ENCODE measurements at regions not wholly inside any gene's neighbourhood (a gene's known extent, or its start where the extent isn't known, plus 50 kb on each side); places are given as distances from the start of the nearest gene placed in this dataset.
A peak's percentile ranks its signal among the peaks of the same experiment; 100 is the strongest.

DNA sequence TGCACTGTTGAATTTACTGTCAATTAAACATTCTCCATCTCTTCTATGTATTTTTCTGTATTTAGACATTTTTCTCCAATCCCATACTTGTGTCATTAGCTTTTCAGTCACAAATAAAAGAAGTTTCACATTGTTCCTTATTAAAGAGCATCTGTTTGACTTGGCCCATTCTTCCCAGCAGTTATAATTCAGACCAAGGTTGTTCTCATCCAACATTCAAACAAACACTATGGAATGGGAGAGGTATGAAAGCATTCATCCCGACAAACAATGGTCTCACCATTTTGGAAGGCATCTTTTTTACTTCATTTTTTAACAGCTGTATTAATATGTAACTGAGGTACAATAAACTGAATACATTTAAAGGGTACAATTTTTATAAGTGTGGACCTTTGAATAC is 208.8 kb upstream of the MAF start:
- DNase-seq, result no peak

DNA sequence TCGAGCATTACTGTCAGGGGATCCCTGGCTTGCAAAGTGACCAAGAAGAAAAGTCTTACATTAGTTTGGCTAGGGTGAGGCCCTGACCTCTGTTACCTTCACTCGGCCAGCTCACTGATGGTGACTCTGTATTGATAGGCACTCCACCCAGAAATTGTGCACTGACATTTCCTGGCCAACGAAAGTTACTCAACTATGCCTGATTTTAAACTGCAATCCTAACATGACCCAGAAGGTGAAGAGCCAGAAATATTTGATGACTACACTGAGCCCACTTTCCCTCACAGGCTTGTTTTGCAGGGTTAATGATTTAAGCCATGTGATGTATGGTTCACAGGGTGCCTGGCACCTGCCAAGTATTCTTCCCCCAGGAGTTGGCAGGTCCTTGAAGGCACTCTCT is 208.2 kb upstream of the MAF start:
- no peak for DNase-seq

DNA sequence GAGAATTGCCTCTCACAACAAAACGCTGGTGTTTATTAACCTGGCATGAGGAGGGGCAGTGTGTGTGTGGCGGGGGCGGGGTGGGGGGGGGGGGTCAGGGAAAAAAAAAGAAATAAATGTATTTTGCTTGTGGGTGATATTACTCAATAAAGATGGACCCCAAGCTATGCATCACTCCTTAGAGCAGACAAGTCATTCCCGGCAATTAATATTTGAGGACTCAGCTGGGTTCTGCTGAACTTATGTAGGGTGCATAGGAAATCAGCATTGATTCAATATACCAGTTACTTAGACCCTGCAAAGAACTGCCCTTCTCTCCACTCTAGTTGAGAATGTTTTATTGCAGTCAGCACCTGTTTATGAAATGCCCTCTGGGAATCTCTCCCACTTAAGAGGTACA is 206.2 kb upstream of the MAF start:
- DNase-seq, result no peak

DNA sequence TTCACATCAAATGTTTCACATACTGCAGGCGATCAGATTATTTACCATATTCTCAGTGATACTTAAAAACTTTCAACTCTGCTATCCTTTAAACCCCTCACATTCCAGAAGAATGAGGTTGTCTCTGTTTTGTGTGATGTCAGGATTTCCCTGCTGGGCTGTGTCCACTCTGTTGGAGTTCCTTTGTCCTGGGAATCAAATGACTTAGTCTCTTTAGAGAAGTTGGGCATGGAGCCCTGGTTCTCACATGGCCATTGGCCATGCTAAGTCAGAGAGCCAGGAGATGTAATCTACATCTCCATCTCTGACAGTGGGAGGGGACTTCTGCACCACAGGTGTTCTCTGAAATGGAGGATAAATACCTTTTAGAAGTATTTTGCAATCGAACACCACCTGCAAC is 205.1 kb upstream of the MAF start:
- DNase-seq, result no peak

DNA sequence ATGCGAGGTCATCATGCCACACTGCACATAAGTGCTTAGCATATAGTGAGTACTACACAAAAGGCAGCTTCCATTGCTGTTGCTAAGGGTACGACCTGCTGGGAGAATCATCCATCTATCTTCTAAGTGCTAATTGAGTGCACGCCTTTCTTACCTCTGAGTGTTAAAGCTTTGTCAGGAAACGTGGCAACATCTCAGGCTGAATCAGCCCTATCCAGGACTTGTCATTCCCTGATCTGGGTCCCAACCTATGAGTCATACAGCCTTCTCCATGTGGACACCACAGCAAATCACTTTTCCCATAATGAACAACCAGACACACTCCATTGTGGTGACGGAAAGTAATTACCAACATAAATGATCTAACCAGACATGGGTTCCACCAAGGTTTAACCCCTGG is 201.1 kb upstream of the MAF start:
- DNase-seq, result no peak

DNA sequence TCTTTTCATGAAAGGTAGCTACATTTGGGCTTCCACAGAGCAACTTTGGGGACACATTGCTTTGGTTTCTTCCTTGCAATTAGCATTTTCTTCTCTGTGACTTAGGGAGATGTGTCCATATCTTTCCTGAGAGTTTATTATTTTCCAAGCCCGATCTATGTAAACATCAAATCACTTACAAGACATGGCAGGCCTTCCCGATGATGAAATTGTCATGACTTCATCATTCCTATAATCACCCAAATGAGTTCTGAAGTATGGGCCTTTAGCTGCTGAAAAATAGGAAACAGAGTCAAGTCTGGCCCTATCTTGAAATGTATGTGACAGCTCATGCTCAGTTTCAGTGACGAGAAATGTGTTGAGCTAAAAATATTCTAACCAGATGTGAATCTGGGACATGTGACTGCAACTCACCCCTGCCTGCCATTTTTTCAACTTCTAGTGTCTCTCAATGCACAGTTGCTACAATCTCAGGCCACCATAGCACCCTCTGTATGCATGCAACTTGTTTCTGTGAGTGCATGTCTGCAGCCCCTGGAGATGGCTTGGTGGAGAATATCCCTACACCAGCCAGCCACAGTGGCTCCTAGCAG is 199.6 kb upstream of the MAF start:
- DNase-seq, result no peak

DNA sequence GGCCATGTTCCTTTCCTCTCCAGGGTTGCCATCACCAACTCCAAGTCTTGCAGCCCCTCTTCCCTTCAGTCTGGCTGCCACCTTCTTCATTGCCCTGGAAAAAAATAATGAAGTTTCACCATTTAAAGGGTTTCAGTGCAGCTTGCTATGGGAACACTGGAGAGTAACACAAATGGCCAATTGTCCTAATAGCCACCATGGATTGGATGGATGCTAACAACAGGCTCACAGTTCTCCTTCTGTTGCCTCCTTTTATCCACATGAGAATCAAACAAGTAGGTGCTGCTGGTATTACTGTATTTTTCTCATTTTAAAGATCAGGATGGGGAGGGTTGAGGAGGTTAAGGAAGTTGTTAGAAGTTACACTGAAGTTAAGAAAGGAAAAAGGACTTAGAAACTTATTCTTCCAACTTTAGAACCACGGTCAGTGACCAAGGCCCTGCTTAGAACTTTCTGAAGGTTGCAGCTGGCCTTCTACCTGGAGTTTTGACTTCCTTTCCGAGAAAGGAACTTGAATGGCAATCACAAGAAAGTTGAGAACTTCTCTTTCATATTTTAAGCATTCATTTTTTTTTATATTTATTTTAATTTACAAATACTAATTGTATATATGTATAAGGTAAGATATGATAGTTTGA is 198.0 kb upstream of the MAF start:
- no peak for DNase-seq

DNA sequence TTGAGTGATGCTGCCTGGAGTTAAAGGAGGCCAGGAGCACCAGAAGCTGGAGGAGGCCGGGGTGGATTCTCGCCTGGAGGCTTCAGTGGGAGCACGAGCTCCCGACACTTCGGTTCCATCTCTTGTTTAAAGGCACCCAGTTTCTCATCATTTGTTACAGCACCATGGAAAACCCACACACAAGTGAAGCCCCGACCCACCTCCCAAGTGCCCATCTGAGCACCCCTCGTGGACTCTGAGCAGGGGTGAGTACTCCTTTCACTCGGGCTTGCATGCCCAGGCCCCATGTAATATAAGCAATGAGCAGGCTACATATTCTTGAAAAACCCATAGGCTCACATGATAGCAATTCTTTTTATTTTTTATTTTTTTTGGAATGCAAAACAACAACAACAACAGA is 196.9 kb upstream of the MAF start:
- DNase-seq, result no peak

DNA sequence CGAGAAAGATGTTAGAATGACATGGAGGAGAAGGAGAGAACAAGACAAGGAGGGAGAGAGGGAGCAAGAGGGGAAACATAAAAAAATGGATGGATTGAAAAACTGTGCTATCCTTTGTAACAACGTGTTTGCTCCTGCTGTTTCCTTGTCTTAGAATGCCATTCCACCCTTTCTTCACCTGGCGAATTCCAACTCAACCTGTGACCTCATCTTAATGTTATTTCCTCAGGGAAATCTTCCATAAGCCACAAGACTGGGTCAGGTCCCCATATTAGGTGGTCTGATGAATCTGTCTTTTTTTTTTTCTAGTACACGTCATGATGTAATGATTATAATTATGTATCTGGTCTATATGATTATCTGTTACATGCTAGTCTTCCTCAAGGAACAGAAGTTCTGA is 195.0 kb upstream of the MAF start:
- no peak for DNase-seq

DNA sequence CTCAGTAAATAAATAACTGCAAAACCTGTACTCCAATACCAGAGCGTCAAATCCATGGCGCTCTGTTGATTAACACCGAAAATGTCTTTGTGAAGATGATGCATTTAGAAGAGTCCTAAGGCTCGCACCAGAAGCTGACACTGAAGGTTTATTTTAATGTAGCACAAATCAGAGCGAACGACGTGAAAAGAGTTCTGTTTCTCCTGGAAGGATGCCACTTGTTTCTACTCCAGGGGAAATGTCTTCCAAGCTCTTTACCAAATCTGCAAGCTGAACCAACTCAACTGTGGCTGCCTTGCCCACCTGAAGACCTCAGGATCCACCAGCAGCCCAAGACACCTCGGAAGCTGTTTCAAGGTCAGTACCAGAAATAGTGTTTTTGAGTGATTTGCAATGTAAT is 194.4 kb upstream of the MAF start:
- no peak for DNase-seq

DNA sequence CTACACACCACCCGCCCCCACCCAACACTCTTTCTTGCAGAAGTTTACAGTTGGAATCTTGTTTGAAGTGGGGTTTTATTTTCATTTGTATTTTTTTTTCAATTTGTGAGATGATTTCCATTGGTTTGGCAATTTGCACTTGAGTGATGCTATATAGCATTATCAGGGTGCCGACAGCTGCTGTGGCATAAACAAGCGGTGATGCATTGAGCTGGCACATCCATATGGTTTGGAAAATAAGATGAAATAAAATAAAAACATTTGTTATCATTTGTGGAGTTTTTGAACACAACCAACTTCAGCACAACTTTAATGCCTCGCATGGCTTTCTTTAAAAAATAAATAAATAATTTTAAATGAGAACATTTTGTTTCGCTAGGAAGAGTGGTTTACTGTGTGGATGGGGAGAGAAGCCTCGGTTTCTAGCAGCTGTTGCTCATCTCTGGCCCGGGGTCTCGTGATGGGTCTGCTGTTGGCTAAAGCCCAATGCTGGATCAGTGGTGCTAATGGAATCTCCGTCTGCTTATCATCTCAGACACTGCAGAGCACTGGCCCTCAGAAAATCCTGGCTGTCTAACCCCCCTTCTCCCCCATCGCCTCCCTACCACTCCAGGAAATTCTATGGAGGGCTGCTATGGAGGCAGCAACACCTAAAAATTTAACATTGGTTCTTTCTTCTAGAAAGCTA is 192.3 kb upstream of the MAF start:
- no peak for DNase-seq

DNA sequence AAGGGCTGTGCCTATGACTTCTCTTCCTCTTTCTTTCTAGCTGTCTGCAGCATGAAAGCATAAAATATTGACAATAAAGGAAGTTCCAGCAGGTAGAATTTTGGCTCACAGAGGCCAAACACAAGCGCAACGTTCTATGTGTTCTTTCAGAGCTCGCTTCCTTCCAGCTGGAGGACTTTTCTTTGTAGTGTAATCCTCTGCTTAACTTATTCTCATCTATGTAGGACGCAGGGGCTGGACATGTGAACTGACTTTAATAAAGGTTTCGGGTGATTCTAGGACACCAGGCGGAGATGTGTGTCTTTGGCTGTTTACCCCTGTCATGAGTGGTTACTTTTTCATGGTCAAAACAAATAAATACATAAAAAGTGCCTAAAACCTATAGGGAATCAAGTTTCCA is 191.5 kb upstream of the MAF start:
- DNase-seq, result no peak

DNA sequence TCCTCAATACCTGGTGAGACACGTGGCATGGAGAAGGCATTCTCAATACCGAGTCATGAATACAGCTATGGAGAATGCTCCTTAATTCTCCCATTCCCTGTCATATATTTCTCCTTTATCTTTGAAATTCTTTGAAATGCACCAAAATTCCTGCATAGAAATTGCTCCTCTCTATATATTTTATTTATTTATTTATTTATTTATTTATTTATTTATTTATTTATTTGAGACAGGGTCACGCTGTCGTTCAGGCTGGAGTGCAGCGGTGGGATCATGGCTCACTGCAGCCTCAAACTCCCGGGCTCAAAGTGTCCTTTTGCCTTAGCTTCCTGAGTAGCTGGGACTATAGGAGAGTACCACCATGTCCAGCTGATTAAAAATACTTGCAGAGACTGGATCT is 190.3 kb upstream of the MAF start:
- DNase-seq, result no peak

DNA sequence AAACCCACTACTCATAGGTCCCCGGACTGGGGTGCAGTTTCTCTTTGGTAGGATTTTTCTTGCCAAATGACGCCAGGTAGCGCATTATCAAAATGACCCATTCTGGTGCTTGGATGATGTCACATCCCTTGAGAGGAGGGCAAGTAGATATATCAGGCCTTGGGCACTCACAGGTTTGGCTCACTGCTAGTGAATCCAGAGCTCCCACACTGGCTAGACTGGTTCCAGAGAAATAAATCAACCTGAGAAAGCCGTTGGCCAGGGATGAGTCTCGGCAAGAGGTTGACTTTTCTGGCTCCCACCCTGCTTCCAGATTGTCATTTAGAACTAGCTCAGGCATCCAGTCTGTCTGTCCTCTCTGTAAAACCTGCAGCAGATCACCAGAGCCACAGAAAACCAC is 188.4 kb upstream of the MAF start:
- no peak for DNase-seq

DNA sequence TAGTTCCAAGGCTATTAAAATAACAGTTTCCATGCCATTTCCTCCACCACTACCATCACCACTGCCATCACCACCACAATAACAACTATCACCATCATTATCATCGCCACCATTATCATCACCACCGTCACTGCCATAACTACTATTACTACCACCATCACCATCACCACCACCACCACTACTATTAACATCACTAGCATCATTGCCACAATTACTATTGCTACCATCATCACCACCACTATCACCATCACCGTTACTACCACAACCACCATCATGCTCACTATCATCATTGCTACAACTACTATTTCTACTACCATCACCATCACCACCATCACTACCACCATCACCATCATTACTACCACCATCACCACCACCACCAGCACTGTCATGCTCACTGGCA is 185.9 kb upstream of the MAF start:
- DNase-seq, result no peak

DNA sequence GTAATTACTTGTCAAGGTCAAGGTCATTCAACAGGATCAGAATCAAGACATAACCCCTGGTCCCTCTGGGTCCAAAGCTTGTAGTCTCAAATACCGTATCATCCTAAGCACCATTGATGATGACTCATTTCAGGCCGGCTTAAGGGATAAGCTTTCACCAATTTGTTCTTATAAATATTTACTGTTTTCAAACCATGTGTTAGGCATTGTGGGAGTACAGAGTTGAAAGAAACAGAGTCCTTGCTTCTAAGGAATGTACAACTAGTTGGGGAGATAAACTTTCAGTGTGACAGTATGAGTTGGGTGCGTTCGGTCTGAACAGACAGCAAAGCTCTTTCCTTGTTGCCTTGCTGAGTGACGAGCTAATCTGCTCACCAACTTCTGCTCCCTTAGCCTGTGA is 183.5 kb upstream of the MAF start:
- no peak for DNase-seq

DNA sequence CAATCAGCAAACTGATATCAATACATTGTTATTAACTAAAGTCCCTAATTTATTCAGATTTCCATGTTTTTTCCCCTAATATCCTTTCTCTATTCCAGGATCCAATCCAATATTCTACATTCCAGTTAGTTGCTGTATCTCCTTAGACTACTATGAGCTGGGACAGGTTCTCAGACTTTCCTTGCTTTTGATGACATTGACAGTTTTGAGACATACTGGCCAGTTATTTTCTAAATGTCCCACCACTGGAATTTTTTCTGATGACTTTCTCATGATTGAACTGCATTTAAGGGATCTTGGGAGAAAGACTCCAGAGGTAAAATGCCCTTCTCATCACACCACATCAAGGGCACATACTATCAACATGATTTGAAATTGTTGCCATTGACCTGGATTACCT is 177.1 kb upstream of the MAF start:
- no peak for DNase-seq

DNA sequence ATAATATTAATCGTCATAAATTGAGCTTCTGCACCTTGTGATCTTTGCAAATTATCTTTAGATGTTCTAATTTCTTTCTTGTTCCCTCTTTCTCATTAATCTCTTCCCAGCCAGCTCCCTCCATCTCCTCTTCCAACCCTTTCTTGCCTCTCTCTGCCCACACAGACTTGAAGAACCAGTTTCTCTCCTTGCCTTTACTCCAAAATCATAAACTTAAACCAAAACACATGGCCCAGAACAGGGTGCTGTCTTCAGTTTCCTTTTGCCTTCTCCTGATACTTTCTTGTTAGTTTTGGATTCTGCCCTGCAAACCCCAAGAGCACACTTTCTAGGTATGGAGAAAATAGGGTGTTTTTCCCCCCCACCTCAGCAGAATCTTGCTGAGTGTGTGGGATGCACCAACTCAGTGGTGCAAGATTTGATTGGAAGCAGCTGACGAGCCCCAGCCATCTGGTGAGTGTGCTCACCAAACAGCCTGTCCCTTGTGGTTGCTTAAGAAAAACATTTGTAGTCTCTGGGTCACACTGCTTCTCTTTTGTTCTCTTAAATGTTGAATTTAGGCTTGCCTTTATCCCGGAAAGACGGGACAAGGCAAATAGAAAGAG is 175.8 kb upstream of the MAF start:
- no peak for DNase-seq

DNA sequence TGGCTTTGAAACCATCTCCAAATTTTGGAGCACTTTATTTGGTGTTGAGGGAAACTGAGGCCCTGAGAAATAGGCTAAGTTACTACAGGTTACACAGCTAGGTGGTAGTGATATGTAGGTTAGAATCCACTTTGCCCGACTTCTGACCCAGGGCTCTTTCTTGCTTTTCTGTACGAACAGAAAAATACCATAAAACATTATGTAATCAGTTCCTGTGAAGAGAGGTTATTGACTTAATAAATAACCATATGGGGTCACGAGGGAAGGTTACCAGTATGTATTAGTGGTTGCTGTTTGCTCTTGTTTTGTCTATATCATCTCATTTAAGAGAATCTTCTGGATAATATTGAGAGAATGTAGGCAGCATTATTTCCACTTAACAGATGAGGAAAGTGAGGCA is 172.2 kb upstream of the MAF start:
- DNase-seq, result no peak

DNA sequence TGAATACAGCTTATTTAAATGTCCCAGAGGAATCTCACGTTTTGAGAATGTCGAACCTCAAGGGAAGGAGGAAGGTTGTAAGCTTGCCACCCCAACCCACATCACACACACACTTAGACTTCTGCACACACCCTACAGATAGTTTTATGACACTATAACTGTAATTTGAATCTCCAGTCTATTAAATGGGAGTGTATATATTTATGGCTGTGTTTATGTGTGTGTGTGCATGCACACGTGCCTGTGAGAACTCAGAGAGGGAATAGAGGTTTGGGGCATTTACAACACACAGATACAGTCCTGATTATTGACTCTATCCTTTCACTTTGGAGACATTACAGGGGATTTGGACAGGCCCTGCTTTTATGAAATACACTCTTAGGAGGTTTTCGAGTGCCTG is 171.5 kb upstream of the MAF start:
- DNase-seq, result no peak

DNA sequence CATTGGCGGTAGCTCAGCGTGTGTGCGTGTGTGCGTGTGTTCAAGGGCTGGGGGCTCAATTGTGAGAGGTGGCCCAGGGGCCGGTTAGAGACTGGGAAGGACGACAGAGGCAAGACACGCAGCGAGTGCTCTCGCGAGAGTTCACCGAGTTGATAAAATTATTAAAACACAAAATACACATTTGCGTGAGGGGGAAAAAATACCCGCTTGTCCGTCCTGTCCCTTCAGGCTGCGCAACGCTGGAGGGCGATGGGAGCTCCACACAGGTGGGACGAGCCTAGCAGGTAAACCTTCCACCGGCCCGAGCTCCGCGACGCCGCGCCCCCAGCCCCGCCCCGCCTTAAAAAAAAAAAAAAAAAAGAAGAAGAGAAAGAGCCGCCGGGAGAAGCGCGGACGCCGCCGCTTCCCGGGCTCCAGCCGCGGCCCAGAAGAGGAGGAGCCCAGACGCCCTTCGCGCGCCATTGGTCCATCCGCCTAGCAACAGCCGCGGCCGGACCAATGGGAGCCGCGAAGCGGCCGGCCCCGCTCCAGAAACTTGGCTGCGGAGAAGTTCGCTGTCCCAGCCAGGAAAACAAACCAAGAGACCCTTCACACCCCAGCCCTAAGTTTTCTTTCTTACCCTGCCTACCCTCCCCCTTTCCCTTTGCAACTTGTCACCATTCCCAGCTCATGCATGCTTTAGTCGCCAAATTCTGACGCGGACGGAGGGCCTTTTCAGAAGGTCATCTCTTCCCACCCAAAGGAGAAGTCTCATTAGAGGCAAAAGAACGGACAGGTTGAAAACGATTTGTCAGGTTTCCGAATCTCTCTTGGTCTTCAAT is 169.9 kb upstream of the MAF start:
- peak; percentile 60 for DNase-seq

DNA sequence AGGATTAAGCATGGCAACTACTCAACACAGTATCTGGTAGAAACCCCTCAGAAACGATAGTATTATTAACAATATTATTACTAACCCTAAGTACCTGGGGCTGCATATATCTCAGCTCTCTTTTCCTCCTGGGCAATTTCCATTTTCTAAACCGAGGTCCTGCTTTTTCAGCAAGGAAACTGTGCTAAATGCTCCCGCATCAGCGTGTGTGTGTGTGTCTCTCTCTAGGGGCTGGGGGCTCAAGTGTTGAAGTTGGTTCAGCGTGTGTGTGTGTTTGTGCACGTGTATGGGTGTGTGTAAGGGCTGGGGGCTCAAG is 169.3 kb upstream of the MAF start:
- no peak for DNase-seq

DNA sequence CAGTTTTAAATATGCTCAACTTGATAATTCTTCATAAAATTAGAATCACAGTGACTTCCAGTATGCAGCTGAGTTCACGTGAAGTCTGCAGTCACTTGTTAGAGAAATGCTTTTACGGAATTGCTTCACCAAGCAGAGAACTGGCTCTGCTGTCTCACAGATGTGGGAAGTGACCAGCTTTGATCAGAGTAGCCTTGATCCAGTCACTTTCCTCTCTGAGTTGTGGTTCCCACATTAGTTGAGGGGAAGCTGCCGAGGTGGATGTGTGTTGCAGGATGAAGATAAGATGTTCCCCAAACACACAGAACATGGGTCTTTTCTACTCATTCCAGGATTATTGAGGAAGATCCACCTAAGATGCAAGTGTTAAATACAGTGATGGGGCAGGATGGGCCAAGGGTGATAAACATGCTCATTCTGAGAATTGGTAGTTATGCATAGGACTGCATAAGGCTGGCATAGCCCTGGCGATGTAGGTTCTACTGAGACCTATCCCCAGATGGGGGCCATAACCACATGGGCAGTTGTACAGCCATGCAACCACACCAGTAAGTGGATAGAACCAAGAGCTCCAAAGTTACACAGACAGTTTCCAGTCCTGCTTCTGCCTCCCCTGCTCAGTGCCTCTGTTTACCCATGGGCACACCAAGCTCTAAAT is 168.9 kb upstream of the MAF start:
- DNase-seq, result no peak
